Hepatocyte (in vitro differentiated cells): ENCODE measurements at regions not wholly inside any gene's neighbourhood (a gene's known extent, or its start where the extent isn't known, plus 50 kb on each side); places are given as distances from the start of the nearest gene placed in this dataset.

Source experiments
- DNase-seq: peaks from one replicate; pipeline ENCODE4 v3.0.0-alpha.2; 2016; ENCODE audit warnings: low spot score
- H2AFZ ChIP-seq: fragments of 200-600 bp; sonication (generic); 2 replicates; pipeline ENCODE4 v1.6.0; 2016; ENCODE audit warnings: antibody characterized with exemption, mild to moderate bottlenecking
- H3K27ac ChIP-seq: fragments of 200-600 bp; sonication (generic); 2 replicates; pipeline ENCODE4 v1.5.1; 2016; ENCODE audit warnings: mild to moderate bottlenecking
- H3K27me3 ChIP-seq: fragments of 200-600 bp; sonication (generic); 2 replicates; pipeline ENCODE4 v1.6.1; 2016
- H3K36me3 ChIP-seq: fragments of 200-600 bp; sonication (generic); replicated peaks from 2 replicates; pipeline ENCODE4 v1.5.1; 2016; ENCODE audit warnings: low read depth; ENCODE audit not compliant: insufficient read depth
- H3K4me1 ChIP-seq: fragments of 200-600 bp; sonication (generic); 2 replicates; pipeline ENCODE4 v1.5.1; 2016; ENCODE audit warnings: mild to moderate bottlenecking, moderate library complexity; ENCODE audit not compliant: insufficient read depth
- H3K4me2 ChIP-seq: fragments of 200-600 bp; sonication (generic); 2 replicates; pipeline ENCODE4 v1.6.0; 2016
- H3K4me3 ChIP-seq: fragments of 200-600 bp; sonication (generic); 2 replicates; pipeline ENCODE4 v1.5.1; 2016; ENCODE audit warnings: mild to moderate bottlenecking
- H3K79me2 ChIP-seq: fragments of 200-600 bp; sonication (generic); 2 replicates; pipeline ENCODE4 v1.6.0; 2017; ENCODE audit warnings: mild to moderate bottlenecking
- H3K9me2 ChIP-seq: fragments of 200-600 bp; sonication (generic); replicated peaks from 2 replicates; pipeline ENCODE4 v1.6.0; 2017; ENCODE audit warnings: mild to moderate bottlenecking; ENCODE audit not compliant: insufficient read depth
- H3K9me3 ChIP-seq: fragments of 200-600 bp; sonication (generic); 2 replicates; pipeline ENCODE4 v1.5.1; 2016; ENCODE audit warnings: low read depth, mild to moderate bottlenecking
- H4K20me1 ChIP-seq: fragments of 200-600 bp; sonication (generic); 2 replicates; pipeline ENCODE4 v1.6.0; 2016; ENCODE audit warnings: mild to moderate bottlenecking; ENCODE audit not compliant: insufficient read depth, poor library complexity, severe bottlenecking
- EZH2 ChIP-seq: fragments of 200-600 bp; sonication (generic); IDR thresholded peaks from 2 replicates; pipeline ENCODE4 v1.6.1; 2016; ENCODE audit warnings: antibody characterized with exemption, mild to moderate bottlenecking, borderline replicate concordance
- EZH2phosphoT487 ChIP-seq: fragments of 200-600 bp; sonication (generic); IDR thresholded peaks from one replicate; pipeline ENCODE4 v1.6.1; 2018; ENCODE audit warnings: antibody characterized with exemption, mild to moderate bottlenecking, low read depth, moderate library complexity; ENCODE audit not compliant: unreplicated experiment, severe bottlenecking
- WGBS: methylation state at CpG from one replicate; pipeline ENCODE4 v1.1.6; 2016; ENCODE audit warnings: low lambda C conversion rate; ENCODE audit errors: missing lambda C conversion rate; 5-methylcytosine and 5-hydroxymethylcytosine counted together
- TF ChIP-seq, protein P1 (sequence below): fragments of 200-600 bp; sonication (generic); IDR thresholded peaks from 2 replicates; pipeline ENCODE4 v1.5.1; 2016; ENCODE audit warnings: antibody characterized with exemption, mild to moderate bottlenecking; ENCODE audit not compliant: poor library complexity

DNA sequence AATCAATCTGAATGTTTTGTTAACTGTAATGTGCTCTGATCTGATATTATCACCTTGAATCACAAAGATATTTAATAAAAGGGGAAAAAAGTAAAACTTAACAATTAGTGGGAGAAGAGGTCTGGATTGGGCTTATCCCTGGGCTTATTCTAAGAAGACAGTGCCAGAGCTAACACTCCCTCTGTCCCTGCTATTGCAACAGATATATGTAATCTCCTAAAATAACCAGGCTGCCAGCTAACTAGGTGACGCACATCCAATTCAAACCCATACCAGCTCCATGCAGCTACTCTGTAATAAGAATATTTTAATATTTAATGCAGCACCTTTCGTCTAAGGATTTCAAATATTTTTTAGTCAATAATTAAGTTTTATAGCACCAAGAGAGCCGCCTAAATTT lies 330.1 kb upstream of the MARCKS start:
- Histone ChIP-seq H3K4me2 (no peak overlapping the region), H3K27me3 (no peaks in the 10 kb centered on the region), H3K4me1 (no peaks in the 10 kb centered on the region), H2AFZ (no peak overlapping the region), H3K36me3 (no peaks in the 10 kb centered on the region), H3K79me2 (no peaks in the 10 kb centered on the region), H4K20me1 (no peaks in the 10 kb centered on the region), H3K27ac (no peak overlapping the region), H3K9me3 (no peaks in the 10 kb centered on the region), H3K9me2 (no peaks in the 10 kb centered on the region), H3K4me3 (no peak overlapping the region)
- no peak for DNase-seq
- TF ChIP-seq, protein P1, sequence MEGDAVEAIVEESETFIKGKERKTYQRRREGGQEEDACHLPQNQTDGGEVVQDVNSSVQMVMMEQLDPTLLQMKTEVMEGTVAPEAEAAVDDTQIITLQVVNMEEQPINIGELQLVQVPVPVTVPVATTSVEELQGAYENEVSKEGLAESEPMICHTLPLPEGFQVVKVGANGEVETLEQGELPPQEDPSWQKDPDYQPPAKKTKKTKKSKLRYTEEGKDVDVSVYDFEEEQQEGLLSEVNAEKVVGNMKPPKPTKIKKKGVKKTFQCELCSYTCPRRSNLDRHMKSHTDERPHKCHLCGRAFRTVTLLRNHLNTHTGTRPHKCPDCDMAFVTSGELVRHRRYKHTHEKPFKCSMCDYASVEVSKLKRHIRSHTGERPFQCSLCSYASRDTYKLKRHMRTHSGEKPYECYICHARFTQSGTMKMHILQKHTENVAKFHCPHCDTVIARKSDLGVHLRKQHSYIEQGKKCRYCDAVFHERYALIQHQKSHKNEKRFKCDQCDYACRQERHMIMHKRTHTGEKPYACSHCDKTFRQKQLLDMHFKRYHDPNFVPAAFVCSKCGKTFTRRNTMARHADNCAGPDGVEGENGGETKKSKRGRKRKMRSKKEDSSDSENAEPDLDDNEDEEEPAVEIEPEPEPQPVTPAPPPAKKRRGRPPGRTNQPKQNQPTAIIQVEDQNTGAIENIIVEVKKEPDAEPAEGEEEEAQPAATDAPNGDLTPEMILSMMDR: no peak
- TF ChIP-seq EZH2 (no peak), EZH2phosphoT487 (no peak)
- WGBS: 86% methylated on average over 3 of the region's 3 CpGs

DNA sequence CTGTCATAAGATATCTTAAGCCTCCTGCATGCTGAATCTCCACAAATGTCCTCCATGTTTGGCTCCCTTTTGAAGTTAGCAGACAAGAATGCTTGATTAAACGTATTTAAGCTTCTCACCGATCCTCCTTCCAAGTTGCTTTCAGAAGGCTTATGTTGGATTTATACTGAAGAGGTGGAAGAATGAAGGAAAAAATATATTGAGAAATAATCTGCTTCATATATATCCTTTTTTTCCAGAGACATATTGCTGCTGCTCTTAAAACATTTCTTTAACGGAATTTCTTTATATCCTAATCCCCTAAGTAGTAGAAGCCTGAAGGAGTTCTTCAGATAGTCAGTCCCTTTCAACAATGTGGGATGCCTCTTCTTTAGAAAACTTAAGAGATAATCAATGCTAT lies 329.0 kb upstream of the MARCKS start:
- Histone ChIP-seq H4K20me1 (no peaks in the 10 kb centered on the region), H3K4me2 (no peak overlapping the region), H3K9me2 (no peaks in the 10 kb centered on the region), H3K27me3 (no peaks in the 10 kb centered on the region), H3K4me1 (no peaks in the 10 kb centered on the region), H3K27ac (no peak overlapping the region), H3K36me3 (no peaks in the 10 kb centered on the region), H3K4me3 (no peak overlapping the region), H3K9me3 (no peaks in the 10 kb centered on the region), H2AFZ (no peak overlapping the region), H3K79me2 (no peaks in the 10 kb centered on the region)
- TF ChIP-seq EZH2: no peak
- no peak for TF ChIP-seq EZH2phosphoT487
- TF ChIP-seq, protein P1: no peak
- no peak for DNase-seq
- WGBS: 62% methylated on average over 3 of the region's 3 CpGs

DNA sequence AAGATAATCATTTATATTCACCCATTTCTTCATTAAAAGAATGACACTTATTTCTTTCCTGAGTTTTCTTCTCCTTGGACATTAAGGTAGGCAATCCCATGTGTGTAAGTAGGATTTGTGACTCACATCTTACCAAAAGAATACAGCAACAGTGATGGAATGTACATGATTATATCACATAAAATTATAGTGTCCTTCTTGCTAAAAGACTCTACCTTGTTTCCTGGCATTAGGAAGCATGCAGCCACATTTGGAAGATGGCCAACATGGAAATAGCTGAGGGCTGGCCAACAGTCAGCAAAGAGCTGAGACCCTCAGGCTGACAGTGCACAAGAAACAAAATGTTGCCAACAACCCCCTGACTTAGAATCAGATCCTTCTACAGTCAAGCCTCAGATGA lies 327.9 kb upstream of the MARCKS start:
- Histone ChIP-seq H3K4me3 (no peak overlapping the region), H3K79me2 (no peaks in the 10 kb centered on the region), H3K4me1 (no peaks in the 10 kb centered on the region), H2AFZ (no peak overlapping the region), H3K27me3 (no peaks in the 10 kb centered on the region), H3K36me3 (no peaks in the 10 kb centered on the region), H3K27ac (no peak overlapping the region), H3K4me2 (no peak overlapping the region), H3K9me3 (no peaks in the 10 kb centered on the region), H3K9me2 (no peaks in the 10 kb centered on the region), H4K20me1 (no peaks in the 10 kb centered on the region)
- TF ChIP-seq, protein P1: no peak
- no peak for TF ChIP-seq EZH2phosphoT487
- TF ChIP-seq EZH2: no peak
- DNase-seq: no peak

DNA sequence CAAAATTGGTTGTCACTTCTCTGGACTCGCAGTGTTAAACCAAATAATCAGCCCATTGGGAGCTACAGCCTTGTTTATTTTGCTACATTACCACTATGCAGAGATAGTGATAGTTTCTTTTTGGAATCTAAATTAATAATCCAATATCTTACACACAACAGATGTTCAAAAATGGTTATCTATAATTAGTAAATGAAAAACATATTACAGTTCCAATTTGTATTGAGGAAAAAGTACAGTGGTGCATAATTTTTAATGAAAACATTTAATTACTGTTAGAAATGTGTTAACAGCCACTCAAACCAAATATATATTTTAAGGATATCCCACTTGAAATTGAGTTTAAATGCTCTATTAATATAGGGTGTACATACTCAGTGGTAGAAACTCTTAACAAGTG lies 327.3 kb upstream of the MARCKS start:
- Histone ChIP-seq H2AFZ (no peak overlapping the region), H4K20me1 (no peaks in the 10 kb centered on the region), H3K9me2 (no peaks in the 10 kb centered on the region), H3K4me3 (no peak overlapping the region), H3K79me2 (no peaks in the 10 kb centered on the region), H3K9me3 (no peaks in the 10 kb centered on the region), H3K4me2 (no peak overlapping the region), H3K27ac (no peak overlapping the region), H3K36me3 (no peaks in the 10 kb centered on the region), H3K27me3 (no peaks in the 10 kb centered on the region), H3K4me1 (no peaks in the 10 kb centered on the region)
- no peak for TF ChIP-seq EZH2phosphoT487
- TF ChIP-seq, protein P1: no peak
- no peak for TF ChIP-seq EZH2
- WGBS: 100% methylated on average over 1 of the region's 1 CpG
- DNase-seq: no peak
